Fibroblast of lung (primary cell): ENCODE measurements at regions not wholly inside any gene's neighbourhood (a gene's known extent, or its start where the extent isn't known, plus 50 kb on each side); places are given as distances from the start of the nearest gene placed in this dataset.

ENCODE experiments used
- EZH2 ChIP-seq: IDR thresholded peaks from 2 replicates; pipeline ENCODE4 v1.5.1; 2012; ENCODE audit warnings: low read length, control low read depth, mild to moderate bottlenecking; ENCODE audit errors: missing control alignments
- TF ChIP-seq, protein P1 (sequence below), 2 donors: IDR thresholded peaks in 1 of 2; conservative IDR thresholded peaks in 1 of 2; 1 replicate in 1 of 2; 2 replicates in 1 of 2; pipeline ENCODE4 v1.5.1; 2011 to 2012; ENCODE audit warnings: low read length in 2 of 2, control low read depth in 1 of 2, inconsistent platforms in 1 of 2, low read depth in 1 of 2, mild to moderate bottlenecking in 1 of 2

DNA sequence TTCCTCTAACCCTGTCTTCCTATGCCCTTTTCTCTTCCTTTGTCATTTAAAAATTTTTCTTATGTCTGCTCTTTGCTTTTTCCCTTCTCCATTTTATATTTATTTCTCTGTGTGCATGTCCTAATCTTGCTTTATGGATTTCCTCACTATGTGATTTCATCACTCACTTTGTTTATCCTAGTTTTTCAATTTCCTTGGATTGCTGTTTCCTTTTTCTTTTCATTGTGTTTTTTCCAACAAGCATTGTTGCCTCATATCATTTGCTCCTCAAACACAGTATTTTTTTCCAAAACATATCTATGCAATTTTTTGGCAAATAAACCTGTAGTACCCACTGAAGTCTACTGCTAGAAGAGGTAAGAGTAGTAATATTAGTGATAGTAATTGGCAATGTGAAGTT lies 67.4 kb upstream of the PNPT1 start:
- TF ChIP-seq, protein P1, sequence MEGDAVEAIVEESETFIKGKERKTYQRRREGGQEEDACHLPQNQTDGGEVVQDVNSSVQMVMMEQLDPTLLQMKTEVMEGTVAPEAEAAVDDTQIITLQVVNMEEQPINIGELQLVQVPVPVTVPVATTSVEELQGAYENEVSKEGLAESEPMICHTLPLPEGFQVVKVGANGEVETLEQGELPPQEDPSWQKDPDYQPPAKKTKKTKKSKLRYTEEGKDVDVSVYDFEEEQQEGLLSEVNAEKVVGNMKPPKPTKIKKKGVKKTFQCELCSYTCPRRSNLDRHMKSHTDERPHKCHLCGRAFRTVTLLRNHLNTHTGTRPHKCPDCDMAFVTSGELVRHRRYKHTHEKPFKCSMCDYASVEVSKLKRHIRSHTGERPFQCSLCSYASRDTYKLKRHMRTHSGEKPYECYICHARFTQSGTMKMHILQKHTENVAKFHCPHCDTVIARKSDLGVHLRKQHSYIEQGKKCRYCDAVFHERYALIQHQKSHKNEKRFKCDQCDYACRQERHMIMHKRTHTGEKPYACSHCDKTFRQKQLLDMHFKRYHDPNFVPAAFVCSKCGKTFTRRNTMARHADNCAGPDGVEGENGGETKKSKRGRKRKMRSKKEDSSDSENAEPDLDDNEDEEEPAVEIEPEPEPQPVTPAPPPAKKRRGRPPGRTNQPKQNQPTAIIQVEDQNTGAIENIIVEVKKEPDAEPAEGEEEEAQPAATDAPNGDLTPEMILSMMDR (conservative IDR thresholded peaks at IDR 0.05 in 1 of 2, IDR thresholded peaks at IDR 0.05 in 1 of 2; ENCODE audit: low read depth in 1 of 2, low read length in 2 of 2): no peak
- no peak for TF ChIP-seq EZH2
